Suprapubic skin (tissue), 4 donors: ENCODE measurements at regions not wholly inside any gene's neighbourhood (a gene's known extent, or its start where the extent isn't known, plus 50 kb on each side); places are given as distances from the start of the nearest gene placed in this dataset.

ENCODE experiments used
- DNase-seq, 2 donors: peaks; one replicate each; pipeline ENCODE4 v3.0.0-alpha.2; 2019; ENCODE audit warnings: low spot score in 2 of 2
- H3K27ac ChIP-seq: fragments of 200-600 bp; sonication (generic); one replicate; pipeline ENCODE4 v1.5.1; 2019
- H3K27me3 ChIP-seq: fragments of 200-600 bp; sonication (generic); one replicate; pipeline ENCODE4 v1.5.1; 2019
- H3K36me3 ChIP-seq: fragments of 200-600 bp; sonication (generic); one replicate; pipeline ENCODE4 v1.5.1; 2019
- H3K4me1 ChIP-seq: fragments of 200-600 bp; sonication (generic); one replicate; pipeline ENCODE4 v1.5.1; 2019
- H3K4me3 ChIP-seq: fragments of 200-600 bp; sonication (generic); one replicate; pipeline ENCODE4 v1.5.1; 2019; ENCODE audit warnings: mild to moderate bottlenecking
- H3K9me3 ChIP-seq: fragments of 200-600 bp; sonication (generic); one replicate; pipeline ENCODE4 v1.5.1; 2019
- EP300 ChIP-seq: sonication (generic); formaldehyde crosslinking; IDR thresholded peaks from one replicate; pipeline ENCODE4 v1.6.1; 2017; ENCODE audit warnings: antibody characterized with exemption
- POLR2A ChIP-seq, 2 donors: fragments of 450-650 bp; IDR thresholded peaks; one replicate each; pipeline ENCODE4 v1.6.1; 2017; ENCODE audit warnings: antibody characterized with exemption in 2 of 2, mild to moderate bottlenecking in 2 of 2, moderate library complexity in 2 of 2
- POLR2AphosphoS5 ChIP-seq, 3 donors: sonication (generic); formaldehyde crosslinking; IDR thresholded peaks; one replicate each; pipeline ENCODE4 v1.6.1; 2017; ENCODE audit warnings: antibody characterized with exemption in 3 of 3
- WGBS: methylation state at CpG from one replicate; pipeline ENCODE4 v1.1.5; 2018; 5-methylcytosine and 5-hydroxymethylcytosine counted together
- TF ChIP-seq, protein P1 (sequence below), 2 donors: fragments of 200-600 bp in 1 of 2; fragments of 450-650 bp in 1 of 2; sonication (generic) in 1 of 2; IDR thresholded peaks; one replicate each; pipeline ENCODE4 v1.5.1; 2016 to 2019; ENCODE audit warnings: antibody characterized with exemption in 2 of 2, mild to moderate bottlenecking in 1 of 2, moderate library complexity in 1 of 2

DNA sequence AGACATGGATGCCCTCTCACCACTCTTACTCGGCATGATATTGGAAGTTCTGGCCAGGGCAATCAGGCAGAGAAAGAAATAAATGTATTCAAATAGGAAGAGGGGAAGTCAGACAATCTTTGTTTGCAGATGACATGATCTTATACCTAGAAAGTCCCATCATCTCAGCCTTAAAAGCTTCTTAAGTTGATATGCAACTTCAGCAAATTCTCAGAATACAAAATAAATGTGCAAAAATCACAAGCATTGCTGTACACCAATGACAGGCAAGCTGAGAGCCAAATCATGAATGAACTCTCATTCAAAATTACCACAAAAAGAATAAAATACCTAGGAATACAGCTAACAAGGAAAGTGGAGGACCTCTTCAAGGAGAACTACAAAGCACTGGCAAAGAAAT is 2190.4 kb downstream of the MAT2B start:
- no peaks in the 10 kb centered on the region for H3K36me3 ChIP-seq
- no peaks in the 10 kb centered on the region for H3K9me3 ChIP-seq
- H3K27ac ChIP-seq: no peak overlapping the region
- WGBS: 81% methylated on average over 1 of the region's 1 CpG
- DNase-seq: no peak
- TF ChIP-seq EP300: no peak
- TF ChIP-seq POLR2A (IDR thresholded peaks at IDR 0.05): no peak
- TF ChIP-seq, protein P1, sequence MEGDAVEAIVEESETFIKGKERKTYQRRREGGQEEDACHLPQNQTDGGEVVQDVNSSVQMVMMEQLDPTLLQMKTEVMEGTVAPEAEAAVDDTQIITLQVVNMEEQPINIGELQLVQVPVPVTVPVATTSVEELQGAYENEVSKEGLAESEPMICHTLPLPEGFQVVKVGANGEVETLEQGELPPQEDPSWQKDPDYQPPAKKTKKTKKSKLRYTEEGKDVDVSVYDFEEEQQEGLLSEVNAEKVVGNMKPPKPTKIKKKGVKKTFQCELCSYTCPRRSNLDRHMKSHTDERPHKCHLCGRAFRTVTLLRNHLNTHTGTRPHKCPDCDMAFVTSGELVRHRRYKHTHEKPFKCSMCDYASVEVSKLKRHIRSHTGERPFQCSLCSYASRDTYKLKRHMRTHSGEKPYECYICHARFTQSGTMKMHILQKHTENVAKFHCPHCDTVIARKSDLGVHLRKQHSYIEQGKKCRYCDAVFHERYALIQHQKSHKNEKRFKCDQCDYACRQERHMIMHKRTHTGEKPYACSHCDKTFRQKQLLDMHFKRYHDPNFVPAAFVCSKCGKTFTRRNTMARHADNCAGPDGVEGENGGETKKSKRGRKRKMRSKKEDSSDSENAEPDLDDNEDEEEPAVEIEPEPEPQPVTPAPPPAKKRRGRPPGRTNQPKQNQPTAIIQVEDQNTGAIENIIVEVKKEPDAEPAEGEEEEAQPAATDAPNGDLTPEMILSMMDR (IDR thresholded peaks at IDR 0.05): no peak
- no peak for TF ChIP-seq POLR2AphosphoS5 (IDR thresholded peaks at IDR 0.05)
- H3K4me3 ChIP-seq: no peak overlapping the region
- H3K27me3 ChIP-seq: no peaks in the 10 kb centered on the region
- H3K4me1 ChIP-seq: no peaks in the 10 kb centered on the region

DNA sequence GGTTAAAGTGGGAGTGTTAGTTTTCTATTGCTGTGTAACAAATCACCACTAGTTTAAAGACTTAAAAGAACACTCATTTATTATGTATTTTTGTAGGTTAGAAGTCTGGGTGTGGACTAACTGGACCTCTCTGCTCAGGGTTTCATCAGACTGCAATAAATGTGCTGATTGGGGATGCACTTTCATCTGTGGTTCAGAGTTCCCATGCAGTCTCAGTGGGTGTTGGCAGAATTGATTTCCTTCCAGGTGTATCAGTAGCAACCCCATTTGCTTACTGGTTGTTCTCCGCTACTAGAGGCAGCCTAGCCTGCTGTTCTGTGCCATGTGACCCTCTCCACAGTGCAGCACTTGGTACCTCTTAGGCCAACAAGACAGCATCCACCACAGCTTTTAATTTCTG is 2200.5 kb downstream of the MAT2B start:
- no peaks in the 10 kb centered on the region for H3K27me3 ChIP-seq
- WGBS: 95% methylated on average over 1 of the region's 1 CpG
- TF ChIP-seq POLR2AphosphoS5 (IDR thresholded peaks at IDR 0.05): no peak
- TF ChIP-seq, protein P1 (IDR thresholded peaks at IDR 0.05): no peak
- no peak for TF ChIP-seq EP300
- TF ChIP-seq POLR2A (IDR thresholded peaks at IDR 0.05): no peak
- no peaks in the 10 kb centered on the region for H3K36me3 ChIP-seq
- no peak for DNase-seq
- H3K9me3 ChIP-seq: no peaks in the 10 kb centered on the region
- no peak overlapping the region for H3K4me3 ChIP-seq
- no peak overlapping the region for H3K27ac ChIP-seq
- H3K4me1 ChIP-seq: no peaks in the 10 kb centered on the region

DNA sequence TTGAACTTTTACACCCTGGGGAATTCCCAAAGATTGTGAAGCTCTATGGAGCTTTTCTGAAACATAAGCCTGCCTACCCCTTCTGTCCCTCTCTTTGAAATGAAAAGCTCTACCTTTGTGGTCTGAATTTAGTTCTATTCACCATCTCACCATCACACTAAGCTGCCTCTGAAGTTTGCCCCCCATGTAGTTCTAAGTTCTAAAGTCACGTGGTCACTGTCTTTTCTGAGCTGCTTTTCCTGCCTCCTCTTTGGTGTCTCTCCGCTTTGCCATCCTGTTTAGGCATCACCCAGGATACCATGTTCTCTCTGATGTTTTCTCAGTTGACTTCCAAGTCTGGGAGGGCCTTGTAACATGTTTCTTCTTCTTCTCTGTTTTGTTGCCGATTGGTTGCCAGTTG is 2206.6 kb downstream of the MAT2B start:
- no peak for TF ChIP-seq POLR2AphosphoS5 (IDR thresholded peaks at IDR 0.05)
- TF ChIP-seq, protein P1 (IDR thresholded peaks at IDR 0.05): no peak
- TF ChIP-seq POLR2A (IDR thresholded peaks at IDR 0.05): no peak
- Histone ChIP-seq H3K27me3 (no peaks in the 10 kb centered on the region), H3K9me3 (no peaks in the 10 kb centered on the region), H3K36me3 (no peaks in the 10 kb centered on the region), H3K4me1 (no peaks in the 10 kb centered on the region), H3K4me3 (no peak overlapping the region), H3K27ac (no peak overlapping the region)
- 85% methylated on average over 3 of the region's 3 CpGs for WGBS
- no peak for DNase-seq

DNA sequence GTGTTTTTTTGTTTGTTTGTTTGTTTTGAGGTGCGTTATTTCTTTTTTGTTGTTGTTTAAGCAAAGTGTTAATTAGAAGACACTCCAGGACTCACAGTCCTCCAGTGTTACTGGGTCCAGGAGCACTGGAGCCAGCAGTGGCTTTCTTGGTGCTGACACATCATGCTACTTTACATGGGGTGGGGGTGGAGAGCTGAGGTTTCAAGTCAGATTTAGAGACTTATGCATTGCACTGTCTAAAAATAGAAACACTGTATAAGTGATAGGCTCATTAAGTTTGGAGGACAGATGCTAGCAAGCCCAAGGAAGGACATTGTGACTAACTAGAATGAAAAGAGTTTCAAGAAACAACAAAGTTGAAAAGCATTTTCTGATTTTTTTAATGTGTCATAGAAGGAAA is 2209.2 kb downstream of the MAT2B start:
- WGBS: 91% methylated on average over 1 of the region's 1 CpG
- Histone ChIP-seq H3K4me3 (no peak overlapping the region), H3K4me1 (no peaks in the 10 kb centered on the region), H3K27me3 (no peaks in the 10 kb centered on the region), H3K27ac (no peak overlapping the region), H3K36me3 (no peaks in the 10 kb centered on the region), H3K9me3 (no peaks in the 10 kb centered on the region)
- TF ChIP-seq POLR2AphosphoS5 (IDR thresholded peaks at IDR 0.05): no peak
- TF ChIP-seq EP300: no peak
- TF ChIP-seq, protein P1 (IDR thresholded peaks at IDR 0.05): no peak
- TF ChIP-seq POLR2A (IDR thresholded peaks at IDR 0.05): no peak
- no peak for DNase-seq

DNA sequence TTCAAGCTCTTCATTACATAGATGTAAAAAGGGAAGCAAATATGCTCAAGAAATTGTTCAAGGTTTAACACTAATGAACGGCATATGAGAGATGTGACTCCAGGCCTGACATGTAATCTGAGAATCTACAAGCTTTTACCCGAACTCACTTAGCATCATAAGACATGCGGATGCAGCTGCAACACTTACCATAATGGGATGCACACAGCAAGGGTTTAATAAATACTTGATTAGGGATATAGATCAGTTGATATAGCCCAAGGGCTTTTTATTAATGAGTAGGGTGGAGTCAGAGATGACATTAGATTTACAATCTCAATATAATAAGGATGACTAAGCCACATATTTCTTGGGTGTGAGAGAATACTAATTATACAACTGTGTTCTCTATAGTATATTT is 2215.5 kb downstream of the MAT2B start:
- TF ChIP-seq, protein P1 (IDR thresholded peaks at IDR 0.05): no peak
- no peak for TF ChIP-seq POLR2AphosphoS5 (IDR thresholded peaks at IDR 0.05)
- TF ChIP-seq POLR2A (IDR thresholded peaks at IDR 0.05): no peak
- no peak for TF ChIP-seq EP300
- no peaks in the 10 kb centered on the region for H3K4me1 ChIP-seq
- DNase-seq: no peak
- H3K4me3 ChIP-seq: no peak overlapping the region
- no peaks in the 10 kb centered on the region for H3K36me3 ChIP-seq
- no peak overlapping the region for H3K27ac ChIP-seq
- peaks cover 4% of the 10 kb centered on the region for H3K9me3 ChIP-seq
- H3K27me3 ChIP-seq: no peaks in the 10 kb centered on the region
- 74% methylated on average over 3 of the region's 3 CpGs for WGBS
